Kidney capillary endothelial cell (primary cell): ENCODE measurements at regions not wholly inside any gene's neighbourhood (a gene's known extent, or its start where the extent isn't known, plus 50 kb on each side); places are given as distances from the start of the nearest gene placed in this dataset.
A peak's percentile ranks its signal among the peaks of the same experiment; 100 is the strongest.
"Not testable (repeated sequence)": the region's sequence is repeated elsewhere in the genome, so short reads cannot be mapped to it uniquely, and the experiment has no call there.

Experiments
- DNase-seq: peaks from one replicate; pipeline ENCODE4 v3.0.0-alpha.2; 2018; ENCODE audit warnings: low spot score

DNA sequence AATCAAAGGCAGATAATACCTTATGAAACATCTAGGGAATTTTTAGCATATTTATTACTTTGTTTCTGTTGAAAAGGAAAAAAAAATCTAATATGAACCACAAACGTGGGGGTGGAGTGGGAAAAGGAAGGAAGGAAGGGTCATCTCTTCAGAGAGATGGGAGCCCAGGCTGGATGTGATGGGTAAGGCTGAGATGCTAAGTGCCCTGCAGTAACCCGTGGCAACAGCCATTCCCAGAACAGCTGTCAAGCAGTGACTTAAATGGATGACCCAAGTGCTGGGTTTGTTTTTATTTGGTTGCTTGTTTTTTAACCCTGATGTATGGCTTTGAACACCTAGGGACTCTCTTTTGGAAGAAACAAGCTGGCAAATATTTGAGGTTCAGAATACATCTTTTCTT, 50.7 kb upstream of the KLF7 start:
- DNase-seq = no peak

- no peak for DNase-seq
These were observed 51.7 kb upstream of the KLF7 start for GRCh38 chr2:207217442-207217841.

DNA sequence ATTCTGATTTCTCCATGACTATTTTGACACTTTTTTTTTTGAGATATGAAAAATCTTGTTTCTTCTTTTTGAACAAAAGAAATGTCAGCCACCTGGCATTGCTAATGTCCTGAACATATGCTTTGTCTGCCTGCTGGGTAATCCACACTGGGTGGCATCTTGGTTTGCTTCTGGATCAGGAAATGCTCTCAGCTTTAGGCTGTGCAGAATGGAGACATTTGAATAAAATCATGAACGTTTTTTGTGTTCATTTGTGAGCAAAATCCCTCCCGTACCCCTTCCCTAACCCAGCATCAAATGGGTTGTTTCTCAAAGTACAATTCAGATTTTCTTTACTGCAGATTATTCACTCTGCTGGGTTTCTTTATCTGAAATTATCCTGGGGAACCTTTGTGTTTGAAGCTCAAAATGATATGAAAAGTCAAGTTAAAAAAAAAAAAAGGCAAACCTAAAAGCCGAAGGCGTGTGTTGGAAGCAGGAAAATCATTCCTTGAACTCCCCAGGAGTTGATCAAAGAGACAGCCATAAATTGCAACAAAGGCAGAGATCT, 53.4 kb upstream of the KLF7 start:
- DNase-seq = no peak

DNA sequence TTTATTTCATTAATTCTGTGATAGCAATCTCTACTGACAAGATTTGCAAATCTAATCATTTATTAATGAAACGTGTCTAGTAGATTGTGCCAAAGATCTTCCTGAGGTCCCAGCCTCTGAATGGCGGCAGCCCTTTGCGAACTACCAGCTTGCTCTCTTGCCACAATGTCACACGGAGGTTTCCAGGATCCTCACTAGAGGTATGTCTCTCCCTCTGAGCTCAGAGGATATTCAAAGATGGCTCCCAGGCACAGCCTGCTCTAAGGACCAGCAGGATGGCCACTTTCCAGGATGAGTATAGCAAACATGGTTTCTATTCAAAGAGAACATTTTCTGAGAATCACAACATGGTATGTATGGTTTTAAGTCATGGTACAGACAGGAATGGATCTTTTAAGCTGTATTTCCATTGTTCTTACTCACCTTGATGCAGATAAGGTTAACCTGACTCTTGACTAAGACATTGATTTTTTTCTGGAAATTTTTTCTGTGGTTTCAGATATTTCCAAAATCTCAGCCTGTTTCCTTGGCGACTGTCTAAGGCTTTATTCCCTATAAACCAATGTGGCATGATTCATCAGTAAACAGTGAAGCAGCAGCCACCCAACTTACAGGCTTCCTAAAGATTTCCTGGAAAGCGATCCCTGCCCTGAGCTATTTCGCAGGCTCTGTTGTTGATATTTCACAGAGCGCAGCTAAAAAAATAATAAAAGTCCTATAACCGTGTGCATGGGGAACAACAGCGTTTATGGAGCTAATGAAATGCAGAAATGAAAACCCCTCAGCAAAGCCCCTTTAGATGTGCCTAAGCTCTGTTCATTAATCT, 54.1 kb upstream of the KLF7 start:
- no peak for DNase-seq

DNA sequence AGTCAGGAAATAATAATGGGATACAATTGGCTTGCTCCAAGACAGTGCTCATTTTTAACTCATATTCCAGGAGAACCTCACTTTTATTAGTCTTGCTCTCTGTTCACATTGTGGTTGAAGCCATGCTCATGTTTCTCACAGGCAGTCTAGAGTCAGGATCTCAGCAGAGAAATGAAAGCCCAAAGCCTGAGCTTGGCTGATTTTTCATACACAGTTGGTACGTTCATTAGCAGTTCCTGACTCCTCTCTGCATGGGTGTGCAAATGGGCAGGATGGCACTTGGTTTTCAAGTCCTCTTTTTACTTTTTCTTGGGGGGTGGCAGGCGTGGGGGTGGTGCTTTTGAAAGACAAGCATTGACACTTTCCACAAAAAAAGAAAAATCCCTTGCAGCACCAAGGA, 56.0 kb upstream of the KLF7 start:
- DNase-seq = no peak

DNA sequence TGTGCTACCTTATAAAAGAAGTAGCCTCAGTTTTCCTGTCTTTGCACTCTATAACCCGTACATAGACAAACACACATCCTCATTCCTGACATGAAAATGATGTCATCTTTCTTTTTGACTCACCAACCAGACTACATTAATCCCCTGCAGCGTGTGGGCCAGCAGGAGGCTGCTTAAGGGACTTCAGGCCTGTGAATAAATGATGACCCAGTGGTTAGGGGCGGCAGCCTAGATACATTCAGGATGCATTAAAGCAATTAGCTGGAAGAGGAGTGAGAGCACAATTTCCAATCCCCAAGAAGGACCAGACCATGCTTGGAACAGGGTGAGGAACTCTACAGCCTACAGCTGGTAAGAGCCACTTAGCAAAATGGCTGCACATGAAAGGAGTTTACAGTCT, 57.3 kb upstream of the KLF7 start:
- peak; percentile 79 for DNase-seq

DNA sequence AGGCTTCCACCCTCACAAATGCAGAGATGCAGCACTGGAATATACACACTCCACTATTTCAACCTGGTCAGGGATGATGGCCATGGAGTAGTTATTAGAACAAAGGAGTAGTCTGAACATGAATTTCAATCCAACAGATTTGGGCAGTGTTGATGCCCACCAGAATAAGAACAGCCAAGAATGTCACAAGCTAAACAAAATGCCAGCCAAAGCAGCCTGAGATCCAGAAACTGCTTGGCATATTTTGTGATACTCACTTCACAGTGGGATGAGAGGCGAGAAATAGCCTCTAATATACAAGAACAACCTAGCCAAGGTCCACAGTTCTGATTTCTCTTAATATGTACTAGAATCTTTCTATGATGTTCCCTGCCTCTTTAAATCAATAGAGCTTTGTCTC, 58.6 kb upstream of the KLF7 start:
- no peak for DNase-seq

GRCh38 chr2:207224791-207225482, 59.2 kb upstream of the KLF7 start:
- DNase-seq = peak; percentile 31

DNA sequence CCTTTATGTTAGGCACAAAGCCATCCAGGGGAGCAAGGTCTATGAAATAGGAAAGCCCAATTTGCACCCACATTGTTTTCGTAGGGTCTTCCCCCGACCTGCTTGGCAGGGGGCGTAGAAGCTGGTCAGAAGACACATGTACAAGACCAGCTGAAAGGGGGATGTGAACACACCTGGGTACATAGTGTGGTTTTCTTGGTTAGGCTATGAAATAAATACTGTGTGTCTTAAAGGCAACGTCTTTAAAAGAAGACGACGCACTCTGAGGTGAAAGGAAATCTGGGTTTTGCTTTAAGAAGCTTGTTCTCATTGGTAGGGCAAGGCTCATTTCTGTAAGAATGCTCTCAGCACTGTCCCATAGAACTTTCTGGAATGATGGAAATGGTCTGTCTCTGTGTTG, 60.0 kb upstream of the KLF7 start:
- no peak for DNase-seq

- DNase-seq = peak; percentile 96
These were observed 60.5 kb upstream of the KLF7 start for GRCh38 chr2:207226243-207226642.

- DNase-seq = no peak
These were observed 60.9 kb upstream of the KLF7 start for GRCh38 chr2:207226671-207227061.

DNA sequence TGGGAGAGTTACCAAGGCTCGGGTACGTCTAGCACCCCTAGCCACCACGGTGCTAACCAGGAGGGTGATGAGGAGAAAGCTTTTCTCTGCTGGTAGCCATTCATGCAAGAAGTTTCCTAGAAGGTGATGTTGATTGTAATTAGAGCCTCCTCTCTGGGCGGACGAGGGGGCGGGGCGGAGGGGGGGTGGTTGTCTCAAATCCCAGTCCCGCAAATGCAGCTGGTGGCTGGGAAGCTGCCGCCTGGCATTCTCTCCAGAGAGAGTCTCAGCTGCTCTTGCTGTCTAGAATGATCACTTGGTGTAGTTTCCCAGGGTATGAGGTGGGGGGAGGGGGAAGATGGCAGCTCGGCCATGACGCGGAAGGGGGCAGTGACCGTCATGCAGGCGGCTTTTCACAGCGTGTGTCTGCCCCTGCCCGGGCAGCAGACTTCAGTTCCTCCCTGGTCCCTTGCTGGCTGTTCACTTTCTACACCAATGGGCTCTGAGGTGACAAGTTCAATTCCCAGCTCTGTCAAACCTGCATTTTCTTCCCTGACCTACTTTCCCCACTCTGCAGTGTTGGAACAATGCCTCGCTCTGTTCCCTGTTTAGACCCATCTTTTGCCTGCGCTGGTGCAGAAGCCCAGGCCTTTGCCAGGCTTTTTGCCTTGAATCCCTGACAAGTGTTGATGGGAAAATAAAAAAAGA, 61.5 kb upstream of the KLF7 start:
- DNase-seq = no peak

- DNase-seq = no peak
These were observed 62.0 kb upstream of the KLF7 start for GRCh38 chr2:207227749-207228145.

DNA sequence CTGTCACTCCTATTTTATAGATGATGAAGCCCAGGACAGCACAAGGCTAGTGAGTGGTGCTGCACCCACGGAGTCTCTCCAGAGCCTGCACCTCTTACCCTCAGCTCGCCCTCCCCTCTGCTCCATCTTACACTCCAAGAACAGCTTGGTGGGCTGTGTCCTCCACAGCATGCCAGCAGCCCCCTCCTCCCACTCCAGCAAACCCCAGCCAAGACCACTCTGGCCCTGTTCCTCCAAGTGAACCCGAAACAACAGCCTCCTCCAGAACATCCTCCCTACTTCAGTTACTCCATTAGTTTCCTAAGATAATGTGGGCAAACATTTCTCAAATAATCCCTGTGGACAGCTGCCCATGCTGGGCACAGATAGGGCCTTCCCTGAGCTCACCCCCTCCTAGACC, 62.7 kb upstream of the KLF7 start:
- no peak for DNase-seq

GRCh38 chr2:207229161-207229560, 63.4 kb upstream of the KLF7 start:
- DNase-seq = peak; percentile 46

GRCh38 chr2:207230261-207231105, 64.7 kb upstream of the KLF7 start:
- peak; percentile 38 for DNase-seq

- DNase-seq = peak; percentile 42
These were observed 65.5 kb upstream of the KLF7 start for GRCh38 chr2:207231106-207231865.

DNA sequence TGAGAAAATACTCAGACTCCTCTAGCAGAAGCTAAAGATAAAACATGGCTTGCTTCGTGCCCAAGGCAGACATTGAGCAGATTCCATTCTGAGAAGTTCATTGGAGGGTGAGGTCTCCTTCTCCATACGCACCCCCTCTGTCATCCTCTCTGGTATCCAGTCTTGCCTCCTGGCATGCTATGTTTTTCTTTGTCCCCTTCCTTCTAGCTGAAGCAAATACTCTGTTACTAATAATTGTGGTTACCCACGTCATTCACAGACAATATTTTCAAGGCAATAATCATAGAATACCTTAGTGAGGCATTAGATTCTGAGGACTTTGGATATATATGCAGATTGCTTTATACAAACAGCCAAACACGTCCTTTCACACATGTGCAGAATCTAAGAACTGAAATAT, 66.2 kb upstream of the KLF7 start:
- no peak for DNase-seq

- DNase-seq = not testable (repeated sequence)
These were observed 67.4 kb upstream of the KLF7 start for GRCh38 chr2:207233141-207233540.

DNA sequence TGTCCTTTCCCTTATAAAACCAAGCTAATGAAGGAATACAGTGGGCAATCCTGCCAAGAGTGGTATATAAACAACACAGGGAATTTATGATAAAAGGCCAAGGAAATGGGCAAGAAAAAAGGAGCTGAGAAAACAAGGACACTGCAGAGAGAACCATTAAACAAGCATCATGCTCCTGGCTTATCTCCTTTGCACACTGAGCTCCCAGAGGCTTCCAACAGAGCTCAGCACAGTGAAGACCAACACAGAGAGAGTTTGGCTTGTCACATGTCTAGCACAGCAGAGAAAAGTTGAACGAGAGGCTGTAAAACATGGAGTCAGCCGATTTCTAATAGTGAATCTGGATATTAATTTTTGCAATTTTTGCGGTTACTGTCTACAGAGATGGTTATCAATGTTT, 68.0 kb upstream of the KLF7 start:
- DNase-seq = no peak

- DNase-seq = no peak
These were observed 69.9 kb upstream of the KLF7 start for GRCh38 chr2:207235621-207236020.
